ENCODE measurements at regions not wholly inside any gene's neighbourhood (a gene's known extent, or its start where the extent isn't known, plus 50 kb on each side); places are given as distances from the start of the nearest gene placed in this dataset.

GRCh38 chr12:32049956-32050355, 56.7 kb upstream of the BICD1 start:
- CTCF ChIA-PET, result interaction anchor here (1.0 to 1.2 kb wide), 2 partner anchors 10 to 17 kb away, joined by 3 read pairs; no protein-coding TSS in a partner anchor
- H3K4me3 Mint-ChIP-seq, result no peak overlapping the region

GRCh38 chr12:32051511-32052211, 55.0 kb upstream of the BICD1 start:
- CTCF ChIA-PET, result no interaction called here
- TF ChIP-seq, protein P1, sequence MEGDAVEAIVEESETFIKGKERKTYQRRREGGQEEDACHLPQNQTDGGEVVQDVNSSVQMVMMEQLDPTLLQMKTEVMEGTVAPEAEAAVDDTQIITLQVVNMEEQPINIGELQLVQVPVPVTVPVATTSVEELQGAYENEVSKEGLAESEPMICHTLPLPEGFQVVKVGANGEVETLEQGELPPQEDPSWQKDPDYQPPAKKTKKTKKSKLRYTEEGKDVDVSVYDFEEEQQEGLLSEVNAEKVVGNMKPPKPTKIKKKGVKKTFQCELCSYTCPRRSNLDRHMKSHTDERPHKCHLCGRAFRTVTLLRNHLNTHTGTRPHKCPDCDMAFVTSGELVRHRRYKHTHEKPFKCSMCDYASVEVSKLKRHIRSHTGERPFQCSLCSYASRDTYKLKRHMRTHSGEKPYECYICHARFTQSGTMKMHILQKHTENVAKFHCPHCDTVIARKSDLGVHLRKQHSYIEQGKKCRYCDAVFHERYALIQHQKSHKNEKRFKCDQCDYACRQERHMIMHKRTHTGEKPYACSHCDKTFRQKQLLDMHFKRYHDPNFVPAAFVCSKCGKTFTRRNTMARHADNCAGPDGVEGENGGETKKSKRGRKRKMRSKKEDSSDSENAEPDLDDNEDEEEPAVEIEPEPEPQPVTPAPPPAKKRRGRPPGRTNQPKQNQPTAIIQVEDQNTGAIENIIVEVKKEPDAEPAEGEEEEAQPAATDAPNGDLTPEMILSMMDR (IDR thresholded peaks at IDR 0.05), result no peak
- DNase-seq, result no peak
- POLR2A ChIA-PET, result interaction anchor here (1.2 kb wide), 1 partner anchor 243 kb away, joined by 3 read pairs; no protein-coding TSS in a partner anchor
- Mint-ChIP-seq H3K27ac (no peak overlapping the region), H3K9me3 (peaks cover 2% of the 10 kb centered on the region), H3K4me1 (no peaks in the 10 kb centered on the region), H3K36me3 (ENCODE audit: low read depth) (no peaks in the 10 kb centered on the region), H3K27me3 (no peaks in the 10 kb centered on the region), H3K4me3 (no peak overlapping the region)
- intact Hi-C loops (cut with micrococcal nuclease), result loop anchor here (10.0 kb wide), 1 partner anchor 57 kb away; no protein-coding TSS in a partner anchor
- ATAC-seq (ENCODE audit: low read depth), result no peak

More at GRCh38 chr12:32049956-32050355, 56.7 kb upstream of the BICD1 start:
- TF ChIP-seq, protein P1 (IDR thresholded peaks at IDR 0.05), result no peak
- H3K4me1 Mint-ChIP-seq, result no peaks in the 10 kb centered on the region
- no peak for ATAC-seq (ENCODE audit: low read depth)
- POLR2A ChIA-PET, result no interaction called here
- no peak for DNase-seq
- H3K27me3 Mint-ChIP-seq, result no peaks in the 10 kb centered on the region
- H3K9me3 Mint-ChIP-seq, result peaks cover 5% of the 10 kb centered on the region
- no peak overlapping the region for H3K27ac Mint-ChIP-seq
- no peaks in the 10 kb centered on the region for H3K36me3 Mint-ChIP-seq (ENCODE audit: low read depth)
- intact Hi-C loops (cut with micrococcal nuclease), result loop anchor here (10.0 kb wide), 1 partner anchor 55 kb away; no protein-coding TSS in a partner anchor

DNA sequence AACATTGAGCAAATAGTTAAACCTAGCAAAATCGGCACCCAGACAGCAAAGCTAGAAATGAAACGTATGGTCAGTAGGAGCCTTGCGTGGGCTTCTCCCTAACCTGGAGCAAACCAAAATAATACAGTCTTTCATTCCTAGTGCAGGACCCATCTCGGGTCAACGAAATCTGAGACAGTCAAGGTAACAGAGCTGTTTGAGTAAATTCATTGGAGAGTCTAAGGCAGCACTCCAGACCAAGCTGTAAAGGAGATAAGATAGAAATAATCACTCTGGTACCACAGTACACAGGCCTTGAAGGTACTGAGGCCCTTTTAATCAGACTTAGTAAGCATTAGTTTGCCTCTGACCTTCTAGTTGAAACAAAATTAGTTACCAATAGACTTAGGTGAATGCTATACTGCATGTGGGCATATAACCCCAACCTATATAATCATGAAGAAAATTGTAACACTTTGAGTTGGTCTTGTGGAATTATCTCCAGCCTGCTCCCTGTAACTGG, 54.4 kb upstream of the BICD1 start:
- no peaks in the 10 kb centered on the region for H3K36me3 Mint-ChIP-seq (ENCODE audit: low read depth)
- H3K4me1 Mint-ChIP-seq, result no peaks in the 10 kb centered on the region
- ChIA-PET CTCF (no interaction called here), POLR2A (no interaction called here)
- no peak overlapping the region for H3K4me3 Mint-ChIP-seq
- no peak overlapping the region for H3K27ac Mint-ChIP-seq
- no peaks in the 10 kb centered on the region for H3K27me3 Mint-ChIP-seq
- H3K9me3 Mint-ChIP-seq, result peaks cover 2% of the 10 kb centered on the region
- intact Hi-C loops (cut with micrococcal nuclease), result loop anchor here (10.0 kb wide), 1 partner anchor 57 kb away; no protein-coding TSS in a partner anchor
- no peak for DNase-seq
- TF ChIP-seq, protein P1 (IDR thresholded peaks at IDR 0.05), result no peak
- ATAC-seq (ENCODE audit: low read depth), result no peak

DNA sequence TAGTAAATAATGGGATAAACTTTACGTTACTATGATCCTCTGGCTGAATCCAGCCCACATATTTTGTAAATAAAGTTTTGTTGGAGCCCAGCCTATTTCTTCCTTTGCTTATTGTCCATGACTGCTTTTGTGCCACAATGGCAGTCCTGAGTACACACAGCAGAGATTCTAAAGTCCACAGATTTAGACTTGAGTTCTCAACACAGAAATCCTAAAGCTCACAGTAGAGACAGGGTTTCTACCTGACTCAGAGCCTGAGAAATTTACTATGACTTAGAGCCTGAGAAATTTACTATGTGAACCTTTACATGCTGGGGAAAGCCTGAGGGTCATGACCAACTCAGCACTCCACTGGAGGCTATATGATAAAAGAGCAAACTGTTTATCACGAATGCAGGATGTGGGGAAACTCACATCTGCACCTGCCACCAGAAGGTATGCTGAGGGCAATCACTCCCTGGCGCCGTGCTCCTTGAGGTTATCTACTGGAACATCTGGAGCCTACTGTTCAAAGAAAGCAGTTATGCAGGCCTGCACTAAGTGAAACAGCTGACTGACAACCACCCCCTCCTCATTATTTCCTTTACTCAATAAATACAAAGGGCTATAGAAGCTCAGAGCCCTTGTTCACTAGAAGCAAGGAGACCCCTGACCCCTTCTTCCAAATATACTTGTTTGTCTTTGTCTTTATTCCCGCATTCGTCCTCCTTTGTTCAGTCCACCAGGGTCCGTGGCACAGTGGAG, 52.6 kb upstream of the BICD1 start:
- Mint-ChIP-seq H3K9me3 (peaks cover 2% of the 10 kb centered on the region), H3K27me3 (no peaks in the 10 kb centered on the region), H3K36me3 (ENCODE audit: low read depth) (no peaks in the 10 kb centered on the region), H3K27ac (no peak overlapping the region), H3K4me3 (no peak overlapping the region), H3K4me1 (no peaks in the 10 kb centered on the region)
- TF ChIP-seq, protein P1 (IDR thresholded peaks at IDR 0.05), result no peak
- DNase-seq, result no peak
- ATAC-seq (ENCODE audit: low read depth), result no peak
- ChIA-PET POLR2A (no interaction called here), CTCF (no interaction called here)
- intact Hi-C loops (cut with micrococcal nuclease), result loop anchor here (10.0 kb wide), 1 partner anchor 59 kb away; no protein-coding TSS in a partner anchor

All from activated B cell treated with CpG ODN at 0.5 μM for 24 hours (primary cell).